Esophagus squamous epithelium (tissue), 5 donors: ENCODE measurements at regions not wholly inside any gene's neighbourhood (a gene's known extent, or its start where the extent isn't known, plus 50 kb on each side); places are given as distances from the start of the nearest gene placed in this dataset.

Experiments used
- DNase-seq: peaks from one replicate; lab custom pipeline; 2025; lab: John Stamatoyannopoulos, UW
- H3K27ac ChIP-seq, 4 donors: fragments of 200-600 bp; sonication (generic); one replicate each; pipeline ENCODE4 v1.5.1; 2016 to 2019; ENCODE audit warnings: mild to moderate bottlenecking in 1 of 4
- H3K27me3 ChIP-seq, 4 donors: fragments of 200-600 bp; sonication (generic); 1 replicate in 3 of 4; 2 replicates in 1 of 4; pipeline versions ENCODE4 v1.5.1 to v1.6.0; 2017 to 2021; ENCODE audit warnings: antibody characterized with exemption in 1 of 4
- H3K36me3 ChIP-seq, 3 donors: fragments of 200-600 bp; sonication (generic); one replicate each; pipeline ENCODE4 v1.5.1; 2016 to 2019
- H3K4me1 ChIP-seq, 3 donors: fragments of 200-600 bp; sonication (generic); one replicate each; pipeline ENCODE4 v1.5.1; 2017 to 2019
- H3K4me3 ChIP-seq, 4 donors: fragments of 200-600 bp; sonication (generic); 1 replicate in 3 of 4; 2 replicates in 1 of 4; pipeline ENCODE4 v1.5.1; 2016 to 2019; ENCODE audit warnings: mild to moderate bottlenecking in 2 of 4, moderate library complexity in 1 of 4
- H3K9me3 ChIP-seq, 3 donors: fragments of 200-600 bp; sonication (generic); one replicate each; pipeline ENCODE4 v1.5.1; 2016 to 2019
- POLR2A ChIP-seq, 4 donors: fragments of 450-650 bp; IDR thresholded peaks; one replicate each; pipeline ENCODE4 v1.6.1; 2017; ENCODE audit warnings: antibody characterized with exemption in 4 of 4, mild to moderate bottlenecking in 4 of 4, moderate library complexity in 3 of 4
- WGBS, 2 donors: methylation state at CpG; one replicate each; pipeline ENCODE4 v1.1.5; 2018; 5-methylcytosine and 5-hydroxymethylcytosine counted together
- intact Hi-C: fragments of 100-400 bp; cut with DNase I; formaldehyde crosslinking; loops from one replicate; pipeline ENCODE4 v1.15.0; 2022
- TF ChIP-seq, protein P1 (sequence below), 6 experiments: fragments of 450-650 bp in 4 of 6; fragments of 200-600 bp in 2 of 6; sonication (generic) in 2 of 6; IDR thresholded peaks; one replicate each; pipeline ENCODE4 v1.5.1; 2016 to 2019; ENCODE audit warnings: antibody characterized with exemption in 6 of 6, mild to moderate bottlenecking in 4 of 6, moderate library complexity in 4 of 6
- donor health status: DM: yes; HTN: yes; CAD: no.

DNA sequence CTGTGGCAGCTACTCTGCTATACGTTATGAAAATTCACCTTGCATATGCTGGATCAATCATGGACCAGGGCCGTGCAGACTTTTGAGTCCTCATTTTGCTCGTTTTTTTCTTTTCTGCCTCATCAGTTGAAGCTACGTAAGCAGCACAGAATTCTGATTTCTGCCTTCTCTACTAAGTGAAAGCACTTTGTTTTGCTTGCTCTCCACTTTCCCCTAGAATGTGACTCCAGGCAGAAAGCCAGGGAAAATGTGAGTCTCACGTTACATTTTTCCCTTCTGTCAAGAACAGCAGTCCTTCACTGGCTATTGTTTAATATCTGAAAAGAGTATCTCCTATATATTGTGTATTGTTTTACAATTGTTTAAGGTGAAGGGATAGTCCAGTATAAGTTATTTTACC lies 1840.1 kb downstream of the PCDH7 start:
- no peak for DNase-seq
- TF ChIP-seq, protein P1, sequence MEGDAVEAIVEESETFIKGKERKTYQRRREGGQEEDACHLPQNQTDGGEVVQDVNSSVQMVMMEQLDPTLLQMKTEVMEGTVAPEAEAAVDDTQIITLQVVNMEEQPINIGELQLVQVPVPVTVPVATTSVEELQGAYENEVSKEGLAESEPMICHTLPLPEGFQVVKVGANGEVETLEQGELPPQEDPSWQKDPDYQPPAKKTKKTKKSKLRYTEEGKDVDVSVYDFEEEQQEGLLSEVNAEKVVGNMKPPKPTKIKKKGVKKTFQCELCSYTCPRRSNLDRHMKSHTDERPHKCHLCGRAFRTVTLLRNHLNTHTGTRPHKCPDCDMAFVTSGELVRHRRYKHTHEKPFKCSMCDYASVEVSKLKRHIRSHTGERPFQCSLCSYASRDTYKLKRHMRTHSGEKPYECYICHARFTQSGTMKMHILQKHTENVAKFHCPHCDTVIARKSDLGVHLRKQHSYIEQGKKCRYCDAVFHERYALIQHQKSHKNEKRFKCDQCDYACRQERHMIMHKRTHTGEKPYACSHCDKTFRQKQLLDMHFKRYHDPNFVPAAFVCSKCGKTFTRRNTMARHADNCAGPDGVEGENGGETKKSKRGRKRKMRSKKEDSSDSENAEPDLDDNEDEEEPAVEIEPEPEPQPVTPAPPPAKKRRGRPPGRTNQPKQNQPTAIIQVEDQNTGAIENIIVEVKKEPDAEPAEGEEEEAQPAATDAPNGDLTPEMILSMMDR (IDR thresholded peaks at IDR 0.05), result no peak
- no peak for TF ChIP-seq POLR2A (IDR thresholded peaks at IDR 0.05)
- Histone ChIP-seq H3K4me1 (no peaks in the 10 kb centered on the region), H3K4me3 (no peak overlapping the region), H3K36me3 (no peaks in the 10 kb centered on the region), H3K27me3 (no peaks in the 10 kb centered on the region), H3K9me3 (no peaks in the 10 kb centered on the region), H3K27ac (no peak overlapping the region)
- WGBS, 2 donors, result 37 to 54% methylated on average over 5 of the region's 5 CpGs
- intact Hi-C loops, result no loop called here

DNA sequence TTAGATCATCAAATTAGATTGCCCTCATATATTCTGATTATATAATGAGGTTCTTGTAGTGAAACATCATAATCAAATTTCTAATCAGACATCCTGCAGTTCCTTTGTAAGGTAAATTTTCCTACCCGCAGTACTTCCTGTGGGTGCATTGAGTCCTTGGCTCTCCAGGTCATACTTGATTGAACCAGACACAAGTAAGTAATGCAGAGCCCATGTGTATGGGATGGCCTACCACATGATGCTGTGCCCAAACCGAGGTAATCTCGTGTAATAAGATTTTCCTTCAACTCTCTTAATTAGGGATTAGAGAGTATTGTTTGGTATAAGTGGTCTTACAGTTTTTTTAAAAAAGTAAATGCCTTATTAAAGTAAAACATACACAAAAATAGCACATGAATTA lies 1841.8 kb downstream of the PCDH7 start:
- no peak for TF ChIP-seq POLR2A (IDR thresholded peaks at IDR 0.05)
- TF ChIP-seq, protein P1 (IDR thresholded peaks at IDR 0.05), result no peak
- no peak for DNase-seq
- H3K36me3 ChIP-seq, result no peaks in the 10 kb centered on the region
- intact Hi-C loops, result no loop called here
- H3K9me3 ChIP-seq, result no peaks in the 10 kb centered on the region
- 72 to 82% methylated on average over 3 of the region's 3 CpGs for WGBS, 2 donors
- H3K27ac ChIP-seq, result no peak overlapping the region
- no peaks in the 10 kb centered on the region for H3K4me1 ChIP-seq
- no peak overlapping the region for H3K4me3 ChIP-seq
- H3K27me3 ChIP-seq, result no peaks in the 10 kb centered on the region

DNA sequence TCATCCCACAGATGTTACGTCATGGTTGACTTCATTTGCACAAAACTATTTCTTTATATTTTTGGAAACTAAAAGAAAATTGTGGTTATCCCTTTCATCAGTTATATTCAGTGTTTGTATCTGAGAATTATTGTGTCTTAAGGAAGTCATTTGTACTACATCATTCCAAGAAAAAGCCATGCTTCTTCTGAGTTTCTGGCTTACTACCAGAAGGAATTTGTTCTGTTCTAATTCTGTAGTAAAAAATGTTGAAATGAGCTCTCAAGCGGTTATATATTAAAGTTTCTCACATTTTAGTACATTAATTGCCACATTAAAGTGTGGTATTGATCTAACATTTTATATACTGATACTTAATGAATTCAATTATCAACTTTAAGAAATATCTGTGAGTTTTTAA lies 1844.5 kb downstream of the PCDH7 start:
- no peak for DNase-seq
- H3K4me1 ChIP-seq, result no peaks in the 10 kb centered on the region
- intact Hi-C loops, result no loop called here
- no peaks in the 10 kb centered on the region for H3K36me3 ChIP-seq
- TF ChIP-seq, protein P1 (IDR thresholded peaks at IDR 0.05), result no peak
- no peak overlapping the region for H3K4me3 ChIP-seq
- H3K27ac ChIP-seq, result no peak overlapping the region
- WGBS, 2 donors, result 42 to 49% methylated on average over 2 of the region's 2 CpGs
- no peaks in the 10 kb centered on the region for H3K27me3 ChIP-seq
- H3K9me3 ChIP-seq, result no peaks in the 10 kb centered on the region

DNA sequence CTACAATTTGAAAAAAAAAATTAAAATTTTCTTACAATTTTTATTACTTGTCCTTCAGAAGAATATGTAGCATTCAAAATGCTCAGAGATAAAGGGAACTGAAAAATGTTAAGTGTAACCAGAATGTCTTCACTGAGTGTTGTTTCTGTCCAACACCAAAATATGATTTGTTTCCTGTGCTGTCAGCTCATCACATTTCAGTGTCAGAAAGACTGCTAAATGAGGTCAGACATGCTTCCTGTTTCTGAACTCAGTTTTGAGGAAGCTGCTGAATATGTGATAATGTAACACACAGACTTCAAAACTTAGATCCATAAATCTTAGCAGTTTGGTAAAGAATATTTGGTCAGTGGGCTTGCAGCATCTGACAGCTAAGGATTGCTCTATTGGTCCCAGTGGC lies 1849.7 kb downstream of the PCDH7 start:
- DNase-seq, result no peak
- H3K4me3 ChIP-seq, result no peak overlapping the region
- intact Hi-C loops, result no loop called here
- no peaks in the 10 kb centered on the region for H3K4me1 ChIP-seq
- TF ChIP-seq, protein P1 (IDR thresholded peaks at IDR 0.05), result no peak
- TF ChIP-seq POLR2A (IDR thresholded peaks at IDR 0.05), result no peak
- H3K36me3 ChIP-seq, result no peaks in the 10 kb centered on the region
- H3K27ac ChIP-seq, result no peak overlapping the region
- H3K27me3 ChIP-seq, result no peaks in the 10 kb centered on the region
- H3K9me3 ChIP-seq, result no peaks in the 10 kb centered on the region

DNA sequence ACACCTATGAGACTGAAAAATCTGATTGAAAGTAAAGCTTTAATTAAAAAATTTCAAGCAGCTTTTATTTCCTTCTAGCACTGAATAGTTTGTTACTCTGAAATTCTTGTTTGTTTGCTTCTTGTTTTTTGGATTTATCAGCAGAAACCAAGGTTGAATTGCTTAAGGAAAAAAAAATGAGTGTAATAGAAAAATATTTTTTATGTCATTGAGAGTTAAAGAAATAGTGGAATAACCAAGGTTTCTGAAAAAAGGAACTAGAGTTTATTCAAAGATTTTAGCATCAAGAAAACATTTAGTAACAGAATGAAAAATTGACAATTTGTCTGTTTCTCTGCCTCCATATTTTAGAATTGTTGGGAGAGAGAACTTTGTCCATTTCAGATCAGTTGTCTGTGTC lies 1852.2 kb downstream of the PCDH7 start:
- Histone ChIP-seq H3K27me3 (no peaks in the 10 kb centered on the region), H3K27ac (no peak overlapping the region), H3K9me3 (no peaks in the 10 kb centered on the region), H3K4me1 (no peaks in the 10 kb centered on the region), H3K36me3 (no peaks in the 10 kb centered on the region), H3K4me3 (no peak overlapping the region)
- TF ChIP-seq, protein P1 (IDR thresholded peaks at IDR 0.05), result no peak
- no peak for TF ChIP-seq POLR2A (IDR thresholded peaks at IDR 0.05)
- no peak for DNase-seq
- intact Hi-C loops, result no loop called here
